Urinary bladder (tissue), 3 donors: ENCODE measurements at regions not wholly inside any gene's neighbourhood (a gene's known extent, or its start where the extent isn't known, plus 50 kb on each side); places are given as distances from the start of the nearest gene placed in this dataset.

Source experiments
- DNase-seq: peaks from one replicate; pipeline ENCODE4 v3.0.0-alpha.2; 2015; ENCODE audit errors: extremely low spot score
- H3K27ac ChIP-seq: one replicate; pipeline ENCODE4 v1.5.1; 2013; ENCODE audit warnings: low read depth, mild to moderate bottlenecking, moderate library complexity
- H3K36me3 ChIP-seq: one replicate; pipeline ENCODE4 v1.6.1; 2013; ENCODE audit warnings: mild to moderate bottlenecking, moderate library complexity; ENCODE audit not compliant: insufficient read depth
- H3K4me1 ChIP-seq: one replicate; pipeline ENCODE4 v1.6.1; 2013; ENCODE audit warnings: mild to moderate bottlenecking, moderate library complexity; ENCODE audit not compliant: insufficient read depth
- H3K4me3 ChIP-seq: one replicate; pipeline ENCODE4 v1.5.1; 2013; ENCODE audit warnings: low read depth, low read length
- WGBS: extraction: QIAGEN DNeasy Blood & Tissue Kit; methylation state at CpG from one replicate; pipeline ENCODE4 v1.1.7; 2013; 5-methylcytosine and 5-hydroxymethylcytosine counted together
- donor health status: healthy with polysubstance abuse.
- donor health status: healthy.

DNA sequence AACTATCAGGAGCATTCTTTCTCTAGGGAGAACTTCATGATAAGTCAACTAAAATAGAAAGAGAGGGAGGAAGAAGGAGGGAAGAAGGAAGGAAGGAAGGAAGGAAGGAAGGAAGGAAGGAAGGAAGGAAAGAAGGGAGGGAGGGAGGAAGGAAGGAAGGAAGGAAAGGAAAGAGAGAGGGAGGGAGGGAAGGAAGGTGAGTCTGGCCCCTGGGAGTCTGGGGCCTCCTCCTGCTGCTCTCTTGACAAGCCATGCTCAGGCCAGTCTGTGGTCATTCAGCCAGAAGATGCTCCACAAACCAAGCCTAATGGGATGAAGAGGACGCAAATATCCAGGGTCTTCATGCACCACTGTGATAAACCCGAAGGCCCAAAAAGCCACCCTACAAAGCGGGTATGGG lies 216.4 kb upstream of the AGAP1 start:
- no peaks in the 10 kb centered on the region for H3K36me3 ChIP-seq
- 96% methylated on average over 3 of the region's 3 CpGs for WGBS
- H3K4me1 ChIP-seq: no peaks in the 10 kb centered on the region
- no peak overlapping the region for H3K27ac ChIP-seq
- no peak overlapping the region for H3K4me3 ChIP-seq
- no peak for DNase-seq

DNA sequence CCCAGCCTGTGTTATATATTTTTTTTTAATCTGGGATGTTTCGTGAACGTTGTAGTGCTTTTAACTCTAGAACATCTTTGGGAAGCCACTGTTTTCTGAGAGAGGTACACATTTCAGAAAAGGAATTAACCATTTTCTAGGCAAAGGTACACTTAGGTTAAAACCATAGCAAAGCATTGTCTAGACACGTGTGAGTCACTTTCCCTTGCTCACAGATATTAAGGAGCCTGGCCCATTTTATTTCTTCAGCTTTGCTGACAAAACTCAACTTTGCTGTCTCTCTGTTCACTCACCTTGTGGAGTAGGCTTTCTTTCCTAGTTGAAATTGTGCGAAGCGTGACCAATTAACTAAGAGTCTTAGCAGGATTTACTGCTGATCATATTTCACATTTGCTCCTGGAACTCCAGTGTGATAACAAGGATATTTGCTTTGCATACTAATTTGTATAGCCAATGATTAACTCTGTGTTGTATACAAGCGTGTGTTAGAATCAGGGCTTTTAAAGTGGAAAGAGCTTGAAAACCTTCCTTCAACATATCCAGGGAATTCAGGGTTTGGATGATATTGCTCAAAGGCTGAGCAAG lies 215.0 kb upstream of the AGAP1 start:
- DNase-seq: no peak
- 88% methylated on average over 6 of the region's 6 CpGs for WGBS
- Histone ChIP-seq H3K36me3 (no peaks in the 10 kb centered on the region), H3K4me3 (no peak overlapping the region), H3K27ac (no peak overlapping the region), H3K4me1 (no peaks in the 10 kb centered on the region)

DNA sequence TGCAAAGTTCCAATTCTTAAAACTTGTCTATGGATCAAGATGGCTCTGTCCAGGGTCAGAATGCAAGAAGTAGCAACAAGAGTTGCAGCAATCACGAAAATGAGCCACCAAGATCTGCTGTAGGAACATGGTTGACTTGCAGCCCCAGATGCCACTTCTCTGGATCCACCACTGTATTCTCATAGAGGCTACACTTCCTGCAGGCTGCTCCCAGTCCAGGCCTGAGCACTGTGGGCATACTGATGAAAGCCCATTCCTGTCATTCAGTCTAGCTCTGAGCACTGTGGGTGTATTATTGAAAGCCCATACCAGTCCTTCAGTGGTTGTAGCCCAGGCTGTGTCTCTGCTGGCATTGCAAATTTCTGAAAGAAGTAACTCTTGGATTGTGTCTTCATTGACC lies 213.9 kb upstream of the AGAP1 start:
- WGBS: 91% methylated on average over 1 of the region's 1 CpG
- H3K36me3 ChIP-seq: no peaks in the 10 kb centered on the region
- no peak for DNase-seq
- H3K4me3 ChIP-seq: no peak overlapping the region
- H3K4me1 ChIP-seq: no peaks in the 10 kb centered on the region
- H3K27ac ChIP-seq: no peak overlapping the region

DNA sequence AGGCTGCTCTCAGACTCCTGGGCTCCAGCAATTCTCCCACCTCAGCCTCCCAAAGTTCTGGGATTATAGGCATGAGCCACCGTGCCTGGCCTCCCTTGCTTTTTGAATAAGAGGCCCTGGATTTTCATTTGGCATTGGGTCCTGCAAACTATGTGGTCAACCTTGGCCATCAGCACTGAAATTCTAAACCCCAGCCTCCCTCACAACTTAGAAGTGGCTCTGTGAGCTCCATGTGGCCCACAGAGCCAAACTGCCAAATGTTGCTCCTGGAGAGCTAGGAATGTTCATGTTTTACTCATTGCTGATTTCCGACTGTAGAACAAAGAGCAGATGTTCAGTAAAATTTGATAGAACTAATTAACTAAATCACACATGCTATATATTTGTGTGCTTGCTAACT lies 210.6 kb upstream of the AGAP1 start:
- no peak overlapping the region for H3K4me3 ChIP-seq
- no peak for DNase-seq
- WGBS: 79% methylated on average over 2 of the region's 2 CpGs
- no peaks in the 10 kb centered on the region for H3K4me1 ChIP-seq
- H3K27ac ChIP-seq: no peak overlapping the region
- H3K36me3 ChIP-seq: no peaks in the 10 kb centered on the region

DNA sequence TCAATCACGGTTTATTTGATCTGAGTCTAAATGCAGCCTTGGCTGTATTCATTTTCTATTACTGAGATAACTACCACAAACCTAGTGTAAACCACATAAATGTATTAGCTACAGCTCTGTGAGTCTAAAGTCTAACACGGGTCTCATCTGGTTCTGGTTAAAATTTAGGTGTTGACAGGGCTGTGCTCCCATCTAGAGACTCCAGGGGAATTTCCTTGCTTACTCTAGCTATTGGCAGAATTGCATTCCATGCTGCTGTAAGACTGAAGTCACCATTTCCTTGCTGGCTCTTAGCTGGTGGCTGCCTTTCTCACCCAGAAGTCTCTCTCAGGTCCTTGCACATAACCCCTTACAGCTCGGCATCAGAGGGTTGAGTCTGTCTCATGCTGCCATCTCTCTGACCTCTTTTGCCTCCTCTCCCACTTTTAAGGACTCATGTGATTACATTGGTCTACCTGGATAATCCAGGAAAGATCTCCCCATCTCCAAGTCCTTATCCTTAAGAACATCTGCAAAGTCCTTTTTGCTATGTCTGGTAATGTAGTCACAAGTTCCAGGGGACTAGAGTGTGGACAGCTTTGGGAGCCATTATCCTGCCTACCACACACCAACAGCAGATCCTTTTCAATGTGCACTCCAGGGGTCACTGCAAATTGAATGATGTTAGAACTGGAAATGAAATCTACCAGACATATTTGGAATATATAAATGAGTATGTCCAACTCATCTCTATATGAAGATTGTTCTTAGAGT lies 207.0 kb upstream of the AGAP1 start:
- no peaks in the 10 kb centered on the region for H3K36me3 ChIP-seq
- 64% methylated on average over 3 of the region's 3 CpGs for WGBS
- H3K4me1 ChIP-seq: no peaks in the 10 kb centered on the region
- H3K4me3 ChIP-seq: no peak overlapping the region
- no peak for DNase-seq
- H3K27ac ChIP-seq: no peak overlapping the region

DNA sequence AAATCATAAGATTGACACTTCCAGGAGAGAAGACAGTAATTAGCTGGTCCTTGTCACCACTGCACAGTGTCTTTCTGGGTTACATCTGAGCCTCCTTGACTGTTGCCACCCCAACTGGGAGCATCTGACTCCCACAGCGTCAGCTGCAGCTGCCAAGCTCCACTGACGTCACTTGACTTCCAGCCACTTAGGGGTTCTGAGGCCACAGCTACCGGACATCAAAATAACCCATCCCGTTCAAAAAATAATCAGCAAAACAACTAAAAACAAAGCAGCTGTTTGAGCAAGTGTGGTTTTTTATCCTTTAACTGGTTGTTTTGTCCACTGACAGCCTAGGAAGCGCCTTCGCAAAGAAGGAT lies 206.5 kb upstream of the AGAP1 start:
- Histone ChIP-seq H3K4me3 (no peak overlapping the region), H3K36me3 (no peaks in the 10 kb centered on the region), H3K4me1 (no peaks in the 10 kb centered on the region), H3K27ac (no peak overlapping the region)
- 49% methylated on average over 6 of the region's 6 CpGs for WGBS
- DNase-seq: no peak

DNA sequence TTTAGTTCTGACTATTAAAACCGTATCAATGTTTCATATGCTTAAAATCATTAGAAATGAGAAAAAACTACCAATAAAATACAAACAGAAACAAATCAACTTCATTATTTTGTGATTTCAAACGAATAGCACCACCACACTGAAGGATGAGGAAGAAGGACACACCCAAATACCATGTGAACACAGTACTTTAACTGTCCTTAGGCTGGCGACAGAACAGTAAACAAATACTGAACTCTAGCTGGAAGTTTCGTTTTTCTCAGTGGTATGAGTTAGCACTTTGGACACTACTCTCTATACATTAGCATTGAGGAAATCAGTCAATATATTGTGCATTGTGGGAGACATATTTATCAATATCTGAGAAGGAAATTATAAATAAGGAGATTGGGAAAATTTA lies 202.4 kb upstream of the AGAP1 start:
- Histone ChIP-seq H3K4me1 (no peaks in the 10 kb centered on the region), H3K36me3 (no peaks in the 10 kb centered on the region), H3K27ac (no peak overlapping the region), H3K4me3 (no peak overlapping the region)
- DNase-seq: no peak
- 60% methylated on average over 4 of the region's 4 CpGs for WGBS

DNA sequence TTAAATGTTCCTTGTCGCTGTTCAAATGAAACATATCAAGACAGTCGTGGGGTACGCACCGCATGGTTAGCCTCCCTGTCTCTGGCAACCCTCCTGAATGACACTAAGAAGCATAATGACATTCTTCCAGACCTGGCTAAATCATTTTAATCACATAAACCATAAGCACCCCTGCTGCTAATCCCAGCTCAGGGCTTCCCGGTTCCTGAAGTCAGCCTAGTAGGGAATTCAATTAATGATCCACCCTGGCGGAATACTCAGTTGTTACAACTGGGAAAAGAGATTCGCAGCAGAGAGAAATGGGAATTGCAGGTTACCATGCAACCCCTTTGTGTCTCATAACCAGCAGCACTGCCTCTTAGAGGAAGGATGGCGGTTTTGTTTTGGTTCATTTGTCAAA lies 200.8 kb upstream of the AGAP1 start:
- 85% methylated on average over 8 of the region's 8 CpGs for WGBS
- DNase-seq: no peak
- Histone ChIP-seq H3K27ac (no peak overlapping the region), H3K36me3 (no peaks in the 10 kb centered on the region), H3K4me1 (no peaks in the 10 kb centered on the region), H3K4me3 (no peak overlapping the region)

DNA sequence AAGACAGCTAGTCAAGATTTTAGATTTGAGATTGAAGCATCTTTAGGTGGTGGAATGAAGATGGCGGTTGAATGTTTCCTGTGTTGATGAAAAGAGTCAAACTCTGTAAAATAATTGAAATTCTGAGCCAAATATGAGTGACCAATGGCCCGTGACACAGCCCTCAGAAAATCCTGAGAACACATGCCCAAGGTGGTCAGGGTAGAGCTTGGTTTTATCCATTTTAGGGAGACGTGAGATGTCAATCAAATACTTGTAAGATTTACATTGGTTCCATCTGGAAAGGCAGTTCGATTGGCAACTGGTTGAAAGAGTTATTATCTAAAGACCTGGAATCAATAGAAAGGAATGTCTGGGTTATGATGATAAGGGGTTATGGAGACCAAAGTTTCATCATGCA lies 198.0 kb upstream of the AGAP1 start:
- no peak for DNase-seq
- H3K36me3 ChIP-seq: no peaks in the 10 kb centered on the region
- no peak overlapping the region for H3K27ac ChIP-seq
- H3K4me3 ChIP-seq: no peak overlapping the region
- WGBS: 82% methylated on average over 4 of the region's 4 CpGs
- no peaks in the 10 kb centered on the region for H3K4me1 ChIP-seq

DNA sequence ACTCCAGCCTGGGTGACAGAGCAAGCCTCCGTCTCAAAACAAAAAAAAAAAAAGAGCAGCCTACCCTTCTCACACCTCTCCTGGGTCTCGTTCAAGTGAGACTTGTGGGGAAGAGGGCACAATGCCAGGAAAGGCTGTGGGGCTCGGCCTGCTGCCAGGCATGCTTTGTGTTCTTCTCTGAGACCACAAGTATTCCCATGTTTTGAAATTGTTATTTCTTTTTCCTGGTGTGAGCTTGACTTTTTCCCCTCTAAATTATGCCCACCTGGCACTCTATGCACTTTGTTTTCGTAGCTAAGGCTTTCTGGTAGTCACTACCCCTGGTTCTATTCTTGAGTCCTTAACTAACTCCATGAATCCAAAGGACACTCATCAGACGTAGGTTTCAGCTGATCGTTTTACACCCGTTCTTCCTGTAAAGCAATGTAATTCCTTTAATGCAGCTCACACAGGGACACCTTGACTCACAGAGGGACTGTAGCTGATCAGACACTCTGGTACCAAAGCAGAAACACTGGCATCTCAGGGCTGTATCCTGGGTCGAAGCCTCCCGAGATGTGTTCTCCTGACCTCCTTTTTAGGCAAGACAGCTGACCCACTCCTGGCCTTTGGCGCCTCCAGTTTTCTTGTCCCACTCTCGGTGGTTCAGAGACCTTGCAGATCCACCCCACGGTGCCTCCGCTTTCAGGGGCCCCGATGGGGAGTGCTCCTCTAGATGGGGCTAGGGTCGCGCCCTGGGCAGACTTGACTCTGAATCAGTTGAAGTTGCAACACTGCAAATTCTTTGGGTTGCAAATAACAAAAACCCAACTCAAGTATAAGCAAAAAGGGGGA lies 193.3 kb upstream of the AGAP1 start:
- H3K36me3 ChIP-seq: no peaks in the 10 kb centered on the region
- no peak overlapping the region for H3K4me3 ChIP-seq
- no peak for DNase-seq
- WGBS: 65% methylated on average over 16 of the region's 16 CpGs
- no peaks in the 10 kb centered on the region for H3K4me1 ChIP-seq
- no peak overlapping the region for H3K27ac ChIP-seq

DNA sequence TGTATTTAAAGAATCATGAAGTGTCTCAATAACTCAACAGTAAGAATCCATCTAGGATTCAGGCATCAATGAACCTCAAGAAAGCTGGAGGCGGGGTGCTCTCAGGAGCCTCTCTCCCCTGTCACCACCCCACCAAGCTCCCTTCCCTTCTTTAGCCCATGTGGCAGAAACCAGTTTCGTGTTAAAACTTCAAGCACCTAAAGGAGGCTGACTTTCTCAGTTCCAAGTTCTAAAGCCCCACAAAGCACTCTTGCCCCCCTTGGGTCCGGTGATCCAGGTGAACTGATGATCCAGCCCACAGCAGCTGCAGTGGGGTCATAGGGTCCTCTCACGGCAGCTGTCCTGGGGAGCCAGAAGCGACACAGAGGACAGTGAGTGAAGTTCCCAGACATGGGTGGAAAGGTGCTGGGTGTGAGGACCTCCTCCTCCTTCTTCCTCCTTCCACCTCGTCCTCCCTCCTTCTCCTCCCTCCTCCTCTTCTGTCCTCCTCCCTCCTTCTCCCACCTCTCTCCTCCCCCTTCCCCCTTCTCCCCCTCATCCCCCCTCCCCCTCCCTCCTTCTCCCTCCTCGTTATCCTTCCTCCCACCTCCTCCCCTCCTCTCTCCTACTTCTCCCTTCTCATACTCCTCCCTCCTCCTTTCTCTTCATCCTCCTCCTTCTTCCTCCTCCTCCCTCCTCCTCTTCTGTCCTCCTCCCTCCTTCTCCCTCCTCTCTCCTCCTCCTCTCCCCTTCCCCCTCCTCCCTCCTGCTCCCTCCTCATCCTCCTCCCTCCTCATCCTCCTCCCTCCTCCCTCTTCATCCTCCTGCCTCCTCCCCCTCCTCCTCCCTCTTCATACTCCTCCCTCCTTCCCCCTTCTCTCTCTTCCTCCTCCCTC lies 192.4 kb upstream of the AGAP1 start:
- no peaks in the 10 kb centered on the region for H3K4me1 ChIP-seq
- 71% methylated on average over 7 of the region's 7 CpGs for WGBS
- no peak overlapping the region for H3K27ac ChIP-seq
- H3K36me3 ChIP-seq: no peaks in the 10 kb centered on the region
- H3K4me3 ChIP-seq: no peak overlapping the region
- no peak for DNase-seq

DNA sequence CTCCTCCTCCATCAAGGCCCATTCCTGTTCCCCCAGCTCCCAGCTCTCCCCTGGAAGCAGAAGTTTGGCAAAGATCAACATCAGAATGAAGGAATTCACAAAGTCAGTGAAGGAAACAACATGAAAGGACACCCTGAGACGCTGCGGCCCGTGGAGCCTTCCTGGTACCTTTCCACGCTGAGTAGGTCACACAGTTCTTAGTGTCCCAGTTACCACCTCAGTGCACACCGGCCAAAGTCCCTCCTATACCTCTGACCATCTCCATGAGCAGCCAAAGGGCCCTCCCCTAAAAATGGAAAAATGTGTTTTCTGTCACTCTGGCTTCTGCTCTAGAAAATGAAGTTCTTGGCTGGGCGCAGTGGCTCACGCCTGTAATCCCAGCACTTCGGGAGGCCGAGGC lies 191.6 kb upstream of the AGAP1 start:
- no peak for DNase-seq
- Histone ChIP-seq H3K36me3 (no peaks in the 10 kb centered on the region), H3K4me3 (no peak overlapping the region), H3K27ac (no peak overlapping the region), H3K4me1 (no peaks in the 10 kb centered on the region)
- WGBS: 89% methylated on average over 9 of the region's 9 CpGs

DNA sequence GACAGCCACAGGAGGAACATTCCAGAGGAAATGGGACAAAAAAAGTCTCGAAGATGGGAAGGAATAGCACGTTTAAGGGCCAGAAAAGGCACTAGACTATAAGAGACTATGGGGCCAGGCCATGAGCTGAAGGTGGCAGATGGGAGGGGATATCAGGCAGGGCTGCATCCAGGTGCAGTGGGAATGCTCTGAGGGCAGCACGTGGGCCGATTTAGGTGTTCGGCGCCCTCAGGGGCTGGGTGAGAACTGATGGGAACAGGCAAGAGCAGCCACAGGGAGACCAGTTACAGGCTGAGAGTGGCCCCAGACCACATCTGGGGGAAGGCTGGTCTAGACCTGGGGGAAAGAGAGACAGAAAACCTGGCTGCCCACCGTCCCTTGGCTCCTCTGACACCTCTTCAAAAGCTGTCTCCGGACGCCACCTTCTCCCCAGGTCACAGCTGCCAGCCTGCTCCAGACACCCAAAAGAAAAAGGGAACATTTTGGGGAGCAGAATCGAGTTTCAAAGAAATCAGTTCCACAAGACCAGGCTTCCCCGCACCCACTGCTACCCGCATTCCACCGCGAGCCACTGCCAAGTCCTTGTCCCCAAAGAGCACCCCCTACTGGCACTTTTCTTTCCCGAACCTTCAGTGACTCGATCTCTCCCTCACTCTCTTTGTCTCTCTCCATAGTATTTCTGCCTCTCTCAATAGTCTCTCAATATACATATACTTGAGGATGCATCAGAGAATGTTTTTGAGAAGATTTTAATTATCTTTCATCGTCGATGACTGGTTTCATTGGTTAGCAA lies 190.1 kb upstream of the AGAP1 start:
- Histone ChIP-seq H3K36me3 (no peaks in the 10 kb centered on the region), H3K27ac (no peak overlapping the region), H3K4me1 (no peaks in the 10 kb centered on the region), H3K4me3 (no peak overlapping the region)
- DNase-seq: no peak
- 82% methylated on average over 18 of the region's 18 CpGs for WGBS
